Thoracic aorta (tissue), 2 donors: ENCODE measurements at regions not wholly inside any gene's neighbourhood (a gene's known extent, or its start where the extent isn't known, plus 50 kb on each side); places are given as distances from the start of the nearest gene placed in this dataset.
"Not testable (repeated sequence)": the region's sequence is repeated elsewhere in the genome, so short reads cannot be mapped to it uniquely, and the experiment has no call there.

ENCODE experiments used
- ATAC-seq: fragments of 150-250 bp; one replicate; pipeline ENCODE4 v1.8.0; 2017; ENCODE audit warnings: low read depth; ENCODE audit not compliant: insufficient number of reproducible peaks, low FRiP score
- DNase-seq: peaks from one replicate; pipeline ENCODE4 v3.0.0-alpha.2; 2020; ENCODE audit warnings: low spot score
- H3K27ac ChIP-seq, 2 donors: fragments of 200-600 bp; sonication (generic); 1 replicate in 1 of 2; 2 replicates in 1 of 2; pipeline ENCODE4 v1.5.1; 2016; ENCODE audit warnings: mild to moderate bottlenecking in 2 of 2, moderate library complexity in 2 of 2
- H3K27me3 ChIP-seq: fragments of 200-600 bp; sonication (generic); replicated peaks from 2 replicates; pipeline ENCODE4 v1.6.0; 2016; ENCODE audit warnings: mild to moderate bottlenecking; ENCODE audit not compliant: insufficient read depth
- H3K36me3 ChIP-seq: fragments of 200-600 bp; sonication (generic); one replicate; pipeline ENCODE4 v1.5.1; 2016
- H3K4me1 ChIP-seq, 2 donors: fragments of 200-600 bp; sonication (generic); 1 replicate in 1 of 2; 2 replicates in 1 of 2; pipeline versions ENCODE4 v1.5.1 to v1.6.0; 2016; ENCODE audit warnings: low read depth in 2 of 2, mild to moderate bottlenecking in 1 of 2; ENCODE audit not compliant: control insufficient read depth in 1 of 2
- H3K4me3 ChIP-seq: fragments of 200-600 bp; sonication (generic); 2 replicates; pipeline ENCODE4 v1.5.1; 2016; ENCODE audit warnings: mild to moderate bottlenecking
- H3K9me3 ChIP-seq: fragments of 200-600 bp; sonication (generic); 2 replicates; pipeline ENCODE4 v1.5.1; 2016
- TF ChIP-seq, protein P1 (sequence below): fragments of 200-600 bp; sonication (generic); IDR thresholded peaks from one replicate; pipeline ENCODE4 v1.5.1; 2019; ENCODE audit warnings: antibody characterized with exemption

DNA sequence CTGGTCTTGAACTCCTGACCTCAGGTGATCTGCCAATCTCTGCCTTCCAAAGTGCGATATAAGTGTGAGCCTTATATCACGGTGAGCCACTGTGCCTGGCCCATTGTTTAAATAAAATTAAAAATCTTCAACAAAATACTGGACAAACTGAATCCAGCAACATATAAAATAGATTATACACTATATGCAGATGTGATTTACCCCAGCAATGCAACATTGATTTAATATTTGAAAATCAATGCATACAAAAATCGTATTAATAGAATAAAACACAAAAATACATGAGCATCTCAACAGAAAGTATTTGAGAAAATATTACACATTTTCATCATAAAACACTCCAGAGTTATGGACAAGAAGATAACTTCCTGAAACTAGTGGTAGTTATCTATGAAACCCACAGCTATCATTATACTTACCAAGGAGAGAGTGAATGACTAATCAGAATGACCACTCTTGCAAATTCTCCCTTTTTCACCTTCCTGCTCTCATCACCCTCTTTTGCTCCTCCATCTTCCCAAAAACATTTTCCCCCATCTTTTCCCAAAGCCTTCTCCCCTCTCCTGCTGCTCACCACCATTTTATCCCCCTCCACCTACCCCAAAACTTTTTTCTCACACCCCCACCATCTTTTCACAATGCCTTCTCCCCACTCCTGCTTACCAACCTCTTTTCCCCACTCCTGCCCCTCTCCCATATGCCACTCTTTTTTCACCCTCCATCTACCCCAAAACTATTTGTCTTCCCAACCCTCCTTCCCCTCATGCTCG, 122.1 kb upstream of the VPREB1 start:
- Histone ChIP-seq H3K4me3 (no peak overlapping the region), H3K9me3 (no peaks in the 10 kb centered on the region), H3K4me1 (no peaks in the 10 kb centered on the region), H3K27ac (no peak overlapping the region), H3K36me3 (no peaks in the 10 kb centered on the region), H3K27me3 (no peaks in the 10 kb centered on the region)
- ATAC-seq: no peak
- DNase-seq: no peak
- TF ChIP-seq, protein P1, sequence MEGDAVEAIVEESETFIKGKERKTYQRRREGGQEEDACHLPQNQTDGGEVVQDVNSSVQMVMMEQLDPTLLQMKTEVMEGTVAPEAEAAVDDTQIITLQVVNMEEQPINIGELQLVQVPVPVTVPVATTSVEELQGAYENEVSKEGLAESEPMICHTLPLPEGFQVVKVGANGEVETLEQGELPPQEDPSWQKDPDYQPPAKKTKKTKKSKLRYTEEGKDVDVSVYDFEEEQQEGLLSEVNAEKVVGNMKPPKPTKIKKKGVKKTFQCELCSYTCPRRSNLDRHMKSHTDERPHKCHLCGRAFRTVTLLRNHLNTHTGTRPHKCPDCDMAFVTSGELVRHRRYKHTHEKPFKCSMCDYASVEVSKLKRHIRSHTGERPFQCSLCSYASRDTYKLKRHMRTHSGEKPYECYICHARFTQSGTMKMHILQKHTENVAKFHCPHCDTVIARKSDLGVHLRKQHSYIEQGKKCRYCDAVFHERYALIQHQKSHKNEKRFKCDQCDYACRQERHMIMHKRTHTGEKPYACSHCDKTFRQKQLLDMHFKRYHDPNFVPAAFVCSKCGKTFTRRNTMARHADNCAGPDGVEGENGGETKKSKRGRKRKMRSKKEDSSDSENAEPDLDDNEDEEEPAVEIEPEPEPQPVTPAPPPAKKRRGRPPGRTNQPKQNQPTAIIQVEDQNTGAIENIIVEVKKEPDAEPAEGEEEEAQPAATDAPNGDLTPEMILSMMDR: no peak

- no peak overlapping the region for H3K4me3 ChIP-seq
- H3K36me3 ChIP-seq: no peaks in the 10 kb centered on the region
- H3K9me3 ChIP-seq: no peaks in the 10 kb centered on the region
- no peak for ATAC-seq
- no peak overlapping the region for H3K27ac ChIP-seq
- no peaks in the 10 kb centered on the region for H3K27me3 ChIP-seq
- H3K4me1 ChIP-seq: no peaks in the 10 kb centered on the region
- DNase-seq: no peak
- TF ChIP-seq, protein P1: no peak
These were observed 123.1 kb upstream of the VPREB1 start for GRCh38 chr22:22121445-22121844.

GRCh38 chr22:22120160-22120559, 124.4 kb upstream of the VPREB1 start:
- ATAC-seq (no peak), DNase-seq (no peak)
- no peaks in the 10 kb centered on the region for H3K27me3 ChIP-seq

DNA sequence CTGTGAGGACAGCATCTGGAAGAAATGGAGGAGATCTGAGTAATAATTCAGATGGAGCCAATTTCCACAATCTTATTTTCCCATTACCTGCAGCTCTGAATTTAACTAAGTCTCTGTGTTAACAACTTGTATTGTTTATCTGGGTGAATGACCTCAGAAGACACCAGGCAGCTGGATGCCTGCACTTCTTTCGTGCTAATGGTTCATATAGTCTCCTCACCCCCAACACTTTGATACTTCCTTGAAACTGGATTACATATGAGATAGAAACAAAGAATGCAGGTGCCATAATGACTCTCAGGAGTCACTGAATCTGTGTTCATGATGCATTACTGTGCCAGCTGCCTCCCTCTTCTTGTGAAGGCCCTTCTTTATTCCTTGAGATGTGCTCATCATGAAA, 125.6 kb upstream of the VPREB1 start:
- ATAC-seq (no peak), DNase-seq (no peak)
- Histone ChIP-seq H3K27ac (no peak overlapping the region), H3K27me3 (no peaks in the 10 kb centered on the region), H3K4me3 (no peak overlapping the region), H3K4me1 (no peaks in the 10 kb centered on the region), H3K9me3 (no peaks in the 10 kb centered on the region), H3K36me3 (no peaks in the 10 kb centered on the region)
- TF ChIP-seq, protein P1: no peak

More at GRCh38 chr22:22120160-22120559, 124.4 kb upstream of the VPREB1 start:
- Histone ChIP-seq H3K4me3 (no peak overlapping the region), H3K27ac (no peak overlapping the region), H3K4me1 (no peaks in the 10 kb centered on the region), H3K36me3 (no peaks in the 10 kb centered on the region), H3K9me3 (no peaks in the 10 kb centered on the region)
- TF ChIP-seq, protein P1: no peak

- not testable (repeated sequence) for H3K27me3 ChIP-seq
These were observed 126.6 kb upstream of the VPREB1 start for GRCh38 chr22:22117864-22118544.

DNA sequence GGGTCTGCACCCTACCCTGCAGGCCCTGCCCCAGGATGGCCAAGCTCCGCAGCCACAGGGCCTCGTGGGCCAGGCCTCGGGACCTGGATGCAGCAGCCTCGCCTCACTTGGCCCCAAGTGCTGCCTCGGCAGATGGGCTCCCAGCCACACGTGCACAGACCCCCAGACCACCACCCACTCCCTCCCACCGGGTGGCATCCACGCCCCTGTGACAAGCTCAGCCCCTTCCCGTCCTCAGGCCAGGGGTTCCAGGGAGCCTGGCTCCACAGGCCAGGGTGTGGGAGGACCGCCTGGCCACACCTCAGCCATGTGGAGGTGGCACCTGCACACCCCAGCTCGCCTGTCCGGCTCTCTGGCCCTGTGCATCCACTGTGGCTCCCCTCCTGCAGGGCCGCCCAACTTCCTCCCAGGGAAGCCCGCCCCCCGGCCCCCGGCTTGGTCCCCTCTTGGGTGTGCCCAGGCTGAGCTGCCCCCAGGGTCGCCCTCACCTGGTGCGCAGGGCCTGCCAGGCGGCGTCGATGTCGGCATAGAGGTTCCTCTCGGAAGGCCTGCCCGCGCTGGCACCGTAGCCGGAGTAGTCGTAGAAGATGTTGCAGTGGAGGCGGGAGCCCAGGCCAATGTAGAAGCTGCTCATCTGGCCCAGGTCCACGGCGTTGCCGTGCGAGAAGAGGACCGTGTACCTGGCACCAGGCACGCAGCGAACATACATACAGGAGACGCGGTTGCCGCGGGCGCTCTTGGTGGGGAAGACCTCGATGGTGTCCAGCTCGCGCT, 127.4 kb upstream of the VPREB1 start:
- H3K4me1 ChIP-seq, ATAC-seq, H3K27ac ChIP-seq, H3K4me3 ChIP-seq, DNase-seq, H3K9me3 ChIP-seq, H3K27me3 ChIP-seq, H3K36me3 ChIP-seq: not testable (repeated sequence)

More at GRCh38 chr22:22117864-22118544, 126.6 kb upstream of the VPREB1 start:
- H3K36me3 ChIP-seq, H3K4me3 ChIP-seq, DNase-seq, H3K9me3 ChIP-seq, ATAC-seq, H3K4me1 ChIP-seq, H3K27ac ChIP-seq: not testable (repeated sequence)
